A673 (cell line): ENCODE measurements at regions not wholly inside any gene's neighbourhood (a gene's known extent, or its start where the extent isn't known, plus 50 kb on each side); places are given as distances from the start of the nearest gene placed in this dataset.

Experiments
- BruUV-seq: library from RNA; stranded (reverse); fragments of 400-500 nt; replicated peaks from 2 replicates; lab custom pipeline; 2021; lab: Mats Ljungman, UMichigan
- CTCF ChIA-PET: fragments of 300-600 bp; sonication (Branson Sonifier 250); formaldehyde crosslinking; loops from one replicate; lab custom pipeline; 2022; ENCODE audit warnings: antibody characterized with exemption; lab: Charles Lee
- POLR2A ChIA-PET: fragments of 300-600 bp; sonication (Branson Sonifier 250); formaldehyde crosslinking; loops from one replicate; lab custom pipeline; 2022; ENCODE audit warnings: antibody characterized with exemption; ENCODE audit not compliant: low non-redundant PET; lab: Charles Lee
- DNase-seq: peaks from one replicate; pipeline ENCODE4 v3.0.0-alpha.2; 2015; ENCODE audit warnings: low spot score
- H3K27ac ChIP-seq: fragments of 200-600 bp; sonication (generic); 2 replicates; pipeline ENCODE4 v1.5.1; 2016; ENCODE audit warnings: mixed run types, low read depth, mild to moderate bottlenecking, mixed read lengths, antibody characterized with exemption, low read length; ENCODE audit not compliant: poor library complexity, severe bottlenecking
- H3K27me3 ChIP-seq: fragments of 200-600 bp; sonication (generic); replicated peaks from 2 replicates; pipeline ENCODE4 v1.6.1; 2017; ENCODE audit warnings: mixed run types, low read depth, mild to moderate bottlenecking, mixed read lengths, antibody characterized with exemption, low read length; ENCODE audit not compliant: insufficient read depth, poor library complexity
- H3K36me3 ChIP-seq: fragments of 200-600 bp; sonication (generic); 2 replicates; pipeline ENCODE4 v1.6.1; 2016; ENCODE audit warnings: mixed run types, mild to moderate bottlenecking, mixed read lengths, antibody characterized with exemption, low read length; ENCODE audit not compliant: insufficient read depth, poor library complexity, severe bottlenecking
- H3K4me1 ChIP-seq: fragments of 200-600 bp; sonication (generic); 2 replicates; pipeline ENCODE4 v1.6.1; 2017; ENCODE audit warnings: mixed run types, mild to moderate bottlenecking, mixed read lengths, antibody characterized with exemption, low read length; ENCODE audit not compliant: insufficient read depth, poor library complexity, severe bottlenecking
- H3K4me3 ChIP-seq: fragments of 200-600 bp; sonication (generic); 2 replicates; pipeline ENCODE4 v1.5.1; 2016; ENCODE audit warnings: low read depth, mixed run types, mild to moderate bottlenecking, mixed read lengths, low read length; ENCODE audit not compliant: poor library complexity, severe bottlenecking
- H3K9me3 ChIP-seq: fragments of 200-600 bp; sonication (generic); 2 replicates; pipeline ENCODE4 v1.6.1; 2016; ENCODE audit warnings: mixed run types, low read depth, mild to moderate bottlenecking, mixed read lengths, antibody characterized with exemption, low read length; ENCODE audit not compliant: poor library complexity, severe bottlenecking
- EZH2 ChIP-seq: fragments of 200-600 bp; sonication (generic); IDR thresholded peaks from 2 replicates; pipeline ENCODE4 v1.6.1; 2017; ENCODE audit warnings: borderline replicate concordance, low read depth, mild to moderate bottlenecking, mixed read lengths, antibody characterized with exemption, low read length; ENCODE audit not compliant: poor library complexity, severe bottlenecking
- intact Hi-C: fragments of 100-400 bp; cut with micrococcal nuclease; formaldehyde crosslinking; loops from one replicate; pipeline ENCODE4 v1.10.0; 2022; ENCODE audit not compliant: unreplicated experiment
- TF ChIP-seq, protein P1 (sequence below): fragments of 300-800, 200-600 bp; sonication (generic); conservative IDR thresholded peaks from 2 replicates; pipeline ENCODE4 v1.5.1; 2017; ENCODE audit warnings: low read depth, mild to moderate bottlenecking, antibody characterized with exemption, low read length, moderate library complexity, mixed read lengths

DNA sequence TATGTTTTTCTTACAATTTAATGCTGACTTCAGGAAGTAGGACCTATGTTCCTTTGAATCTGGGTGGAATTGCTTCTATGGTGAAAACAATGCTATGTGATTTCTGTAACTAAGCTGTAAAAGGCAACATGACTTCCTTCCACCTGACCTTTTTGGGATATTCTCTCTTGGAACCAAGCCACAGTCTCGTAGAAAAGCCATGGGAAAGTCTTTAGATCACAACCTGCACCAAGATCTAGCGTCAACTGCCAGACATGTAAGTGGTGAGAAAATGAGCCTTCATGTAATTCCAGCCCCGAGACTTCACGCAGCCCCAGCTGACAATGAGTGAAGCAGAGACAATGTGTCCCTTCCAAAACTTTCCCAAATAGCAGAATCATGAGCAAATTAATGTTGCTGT lies 297.0 kb upstream of the DCAF8L1 start:
- H3K9me3 ChIP-seq = no peaks in the 10 kb centered on the region
- H3K36me3 ChIP-seq = no peaks in the 10 kb centered on the region
- POLR2A ChIA-PET = no interaction called here
- no peaks in the 10 kb centered on the region for H3K4me1 ChIP-seq
- no peak overlapping the region for H3K4me3 ChIP-seq
- no peak overlapping the region for H3K27ac ChIP-seq
- BruUV-seq = no TSS peak
- intact Hi-C loops = no loop called here
- DNase-seq = no peak
- CTCF ChIA-PET = no interaction called here
- H3K27me3 ChIP-seq = no peaks in the 10 kb centered on the region
- TF ChIP-seq EZH2 = no peak

DNA sequence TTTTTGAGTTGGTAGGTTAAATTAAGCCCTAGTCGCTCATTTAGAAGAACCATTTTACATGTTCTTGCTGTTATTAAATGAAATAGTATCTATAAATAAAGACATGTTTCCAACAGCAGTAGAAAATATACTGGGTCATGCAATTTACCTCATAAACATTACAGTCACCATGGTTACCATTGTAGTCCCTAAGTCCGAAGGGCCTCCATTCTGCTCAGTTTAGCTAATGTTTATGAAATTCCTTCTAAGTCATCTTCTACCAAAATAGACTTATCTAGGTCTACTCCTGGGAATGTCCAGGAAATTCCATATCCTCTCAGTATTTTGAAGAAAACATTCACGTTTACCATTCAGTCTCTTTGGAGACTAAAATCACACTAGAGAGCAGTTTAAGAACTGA lies 292.5 kb upstream of the DCAF8L1 start:
- H3K27ac ChIP-seq = no peak overlapping the region
- intact Hi-C loops = no loop called here
- H3K27me3 ChIP-seq = no peaks in the 10 kb centered on the region
- DNase-seq = no peak
- H3K36me3 ChIP-seq = no peaks in the 10 kb centered on the region
- POLR2A ChIA-PET = no interaction called here
- CTCF ChIA-PET = no interaction called here
- H3K9me3 ChIP-seq = no peaks in the 10 kb centered on the region
- no peak for TF ChIP-seq EZH2
- TF ChIP-seq, protein P1, sequence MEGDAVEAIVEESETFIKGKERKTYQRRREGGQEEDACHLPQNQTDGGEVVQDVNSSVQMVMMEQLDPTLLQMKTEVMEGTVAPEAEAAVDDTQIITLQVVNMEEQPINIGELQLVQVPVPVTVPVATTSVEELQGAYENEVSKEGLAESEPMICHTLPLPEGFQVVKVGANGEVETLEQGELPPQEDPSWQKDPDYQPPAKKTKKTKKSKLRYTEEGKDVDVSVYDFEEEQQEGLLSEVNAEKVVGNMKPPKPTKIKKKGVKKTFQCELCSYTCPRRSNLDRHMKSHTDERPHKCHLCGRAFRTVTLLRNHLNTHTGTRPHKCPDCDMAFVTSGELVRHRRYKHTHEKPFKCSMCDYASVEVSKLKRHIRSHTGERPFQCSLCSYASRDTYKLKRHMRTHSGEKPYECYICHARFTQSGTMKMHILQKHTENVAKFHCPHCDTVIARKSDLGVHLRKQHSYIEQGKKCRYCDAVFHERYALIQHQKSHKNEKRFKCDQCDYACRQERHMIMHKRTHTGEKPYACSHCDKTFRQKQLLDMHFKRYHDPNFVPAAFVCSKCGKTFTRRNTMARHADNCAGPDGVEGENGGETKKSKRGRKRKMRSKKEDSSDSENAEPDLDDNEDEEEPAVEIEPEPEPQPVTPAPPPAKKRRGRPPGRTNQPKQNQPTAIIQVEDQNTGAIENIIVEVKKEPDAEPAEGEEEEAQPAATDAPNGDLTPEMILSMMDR = no peak
- BruUV-seq = no TSS peak
- H3K4me1 ChIP-seq = no peaks in the 10 kb centered on the region
- H3K4me3 ChIP-seq = no peak overlapping the region

DNA sequence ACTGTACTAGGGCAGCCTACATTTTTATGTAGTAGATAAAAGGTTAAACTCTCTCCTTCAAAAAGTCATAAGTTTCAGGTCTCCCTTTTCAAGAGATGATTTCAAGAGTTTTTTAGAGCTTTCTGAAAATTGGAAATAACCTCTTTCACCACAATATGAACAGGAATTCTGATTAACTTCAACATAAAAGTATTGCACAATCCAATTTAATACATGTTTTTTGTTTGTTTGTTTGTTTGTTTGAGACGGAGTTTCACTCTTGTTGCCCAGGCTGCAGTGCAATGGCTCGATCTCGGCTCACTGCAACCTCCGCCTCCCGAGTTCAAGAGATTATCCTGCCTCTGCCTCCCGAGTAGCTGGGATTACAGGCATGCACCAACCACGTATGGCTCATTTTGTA lies 265.4 kb upstream of the DCAF8L1 start:
- ChIA-PET CTCF (no interaction called here), POLR2A (no interaction called here)
- Histone ChIP-seq H3K27me3 (no peaks in the 10 kb centered on the region), H3K9me3 (no peaks in the 10 kb centered on the region), H3K4me3 (no peak overlapping the region), H3K36me3 (no peaks in the 10 kb centered on the region), H3K4me1 (no peaks in the 10 kb centered on the region), H3K27ac (no peak overlapping the region)
- no peak for DNase-seq
- TF ChIP-seq EZH2 = no peak
- TF ChIP-seq, protein P1 = no peak
- intact Hi-C loops = no loop called here
- no TSS peak for BruUV-seq

DNA sequence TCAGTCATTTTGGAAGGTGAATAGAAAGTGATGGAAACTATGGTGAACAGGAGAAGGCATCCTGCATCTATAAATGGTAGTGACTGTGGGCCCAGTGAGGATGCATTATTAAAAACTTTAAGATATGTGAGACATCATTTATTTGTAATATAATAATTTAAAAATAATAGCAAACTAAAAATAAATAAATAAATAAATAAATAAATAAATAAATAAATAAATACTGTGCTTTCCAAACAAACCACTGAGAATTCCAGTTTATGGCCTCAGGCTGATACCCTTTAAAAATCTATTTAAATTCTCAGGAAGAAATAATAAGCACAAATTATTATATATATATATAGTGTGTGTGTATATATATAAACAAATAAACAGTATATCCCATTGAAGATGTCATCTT lies 248.0 kb upstream of the DCAF8L1 start:
- POLR2A ChIA-PET = no interaction called here
- Histone ChIP-seq H3K27ac (no peak overlapping the region), H3K4me3 (no peak overlapping the region), H3K27me3 (no peaks in the 10 kb centered on the region), H3K9me3 (peaks cover 3% of the 10 kb centered on the region), H3K4me1 (no peaks in the 10 kb centered on the region), H3K36me3 (no peaks in the 10 kb centered on the region)
- intact Hi-C loops = no loop called here
- TF ChIP-seq EZH2 = no peak
- TF ChIP-seq, protein P1 = no peak
- CTCF ChIA-PET = no interaction called here
- no peak for DNase-seq
- BruUV-seq = no TSS peak
